Caco-2 (cell line): ENCODE measurements at regions not wholly inside any gene's neighbourhood (a gene's known extent, or its start where the extent isn't known, plus 50 kb on each side); places are given as distances from the start of the nearest gene placed in this dataset.

Experiments
- BruUV-seq: library from RNA; stranded (reverse); fragments of 400-500 nt; replicated peaks from 2 replicates; lab custom pipeline; 2021; lab: Mats Ljungman, UMichigan
- CTCF ChIA-PET: fragments of 300-600 bp; sonication (Branson Sonifier 250); formaldehyde crosslinking; loops from one replicate; lab custom pipeline; 2022; ENCODE audit warnings: antibody characterized with exemption; lab: Charles Lee
- POLR2A ChIA-PET: fragments of 300-600 bp; sonication (Branson Sonifier 250); formaldehyde crosslinking; loops from one replicate; lab custom pipeline; 2022; ENCODE audit warnings: antibody characterized with exemption; lab: Charles Lee
- DNase-seq, 2 experiments: peaks; one replicate each; pipeline versions ENCODE4 v3.0.0 to v3.0.0-alpha.2; 2020 to 2022
- H3K27me3 ChIP-seq: replicated peaks from 2 replicates; pipeline ENCODE4 v1.6.0; 2011; ENCODE audit warnings: low read length; ENCODE audit not compliant: control insufficient read depth, insufficient read depth
- H3K36me3 ChIP-seq: 2 replicates; pipeline ENCODE4 v1.5.1; 2011; ENCODE audit warnings: low read length; ENCODE audit not compliant: control insufficient read depth, insufficient read depth
- H3K4me1 ChIP-seq: fragments of 250-450 bp; sonication (Bioruptor Pico); 2 replicates; pipeline ENCODE4 v1.5.1; 2020; ENCODE audit warnings: mild to moderate bottlenecking
- H3K4me3 ChIP-seq: 2 replicates; pipeline ENCODE4 v1.5.1; 2011; ENCODE audit warnings: low read depth, mild to moderate bottlenecking, control low read depth, low read length
- H3K9me3 ChIP-seq: fragments of 250-450 bp; sonication (Bioruptor Pico); 2 replicates; pipeline ENCODE4 v1.5.1; 2020; ENCODE audit warnings: mild to moderate bottlenecking, moderate library complexity
- H3K27ac Mint-ChIP-seq: one replicate; pipeline ENCODE4 v1.8.0; 2022; ENCODE audit warnings: mixed read lengths; ENCODE audit not compliant: unreplicated experiment
- H3K27me3 Mint-ChIP-seq: one replicate; pipeline ENCODE4 v1.8.0; 2022; ENCODE audit warnings: mixed read lengths; ENCODE audit not compliant: insufficient read depth, unreplicated experiment
- H3K36me3 Mint-ChIP-seq: one replicate; pipeline ENCODE4 v1.8.0; 2022; ENCODE audit warnings: mild to moderate bottlenecking, mixed read lengths; ENCODE audit not compliant: insufficient read depth, unreplicated experiment
- H3K4me1 Mint-ChIP-seq: one replicate; pipeline ENCODE4 v1.8.0; 2022; ENCODE audit warnings: low read depth, mixed read lengths; ENCODE audit not compliant: unreplicated experiment
- H3K4me3 Mint-ChIP-seq: one replicate; pipeline ENCODE4 v1.8.0; 2022; ENCODE audit warnings: mild to moderate bottlenecking, moderate library complexity, mixed read lengths; ENCODE audit not compliant: unreplicated experiment
- H3K9me3 Mint-ChIP-seq: one replicate; pipeline ENCODE4 v1.8.0; 2022; ENCODE audit warnings: mixed read lengths; ENCODE audit not compliant: unreplicated experiment
- CTCF ChIP-seq, 2 experiments: fragments of 200-600 bp in 1 of 2; IDR thresholded peaks; 1 replicate in 1 of 2; 2 replicates in 1 of 2; pipeline versions ENCODE4 v1.5.1 to v1.8.0; 2011 to 2022; ENCODE audit warnings: antibody characterized with exemption in 1 of 2, control low read depth in 1 of 2, inconsistent platforms in 1 of 2, low read depth in 1 of 2, low read length in 1 of 2, mild to moderate bottlenecking in 1 of 2, moderate library complexity in 1 of 2; ENCODE audit not compliant: insufficient read depth in 1 of 2, severe bottlenecking in 1 of 2, unreplicated experiment in 1 of 2
- intact Hi-C: fragments of 100-400 bp; cut with micrococcal nuclease; formaldehyde crosslinking; loops from one replicate; pipeline ENCODE4 v1.10.0; 2022; ENCODE audit not compliant: unreplicated experiment

- Histone ChIP-seq H3K9me3 (no peaks in the 10 kb centered on the region), H3K36me3 (no peaks in the 10 kb centered on the region), H3K4me1 (no peaks in the 10 kb centered on the region), H3K4me3 (no peak overlapping the region), H3K27me3 (no peaks in the 10 kb centered on the region)
- TF ChIP-seq CTCF (IDR thresholded peaks at IDR 0.05; ENCODE audit: insufficient read depth in 1 of 2, low read depth in 1 of 2, low read length in 1 of 2, severe bottlenecking in 1 of 2, unreplicated experiment in 1 of 2): no peak
- intact Hi-C loops: no loop called here
- CTCF ChIA-PET: no interaction called here
- Mint-ChIP-seq H3K36me3 (no peaks in the 10 kb centered on the region), H3K27ac (no peak overlapping the region), H3K9me3 (no peaks in the 10 kb centered on the region), H3K27me3 (no peaks in the 10 kb centered on the region), H3K4me1 (no peaks in the 10 kb centered on the region), H3K4me3 (no peak overlapping the region)
- POLR2A ChIA-PET: no interaction called here
- no TSS peak for BruUV-seq
- DNase-seq: no peak
These were observed 671.7 kb upstream of the PTBP2 start for GRCh38 chr1:96049759-96050409.

- intact Hi-C loops: no loop called here
- CTCF ChIA-PET: no interaction called here
These were observed 662.3 kb upstream of the PTBP2 start for GRCh38 chr1:96059276-96059675.

GRCh38 chr1:96059736-96060135, 661.8 kb upstream of the PTBP2 start:
- CTCF ChIA-PET: no interaction called here
- no peaks in the 10 kb centered on the region for H3K9me3 ChIP-seq
- no peak overlapping the region for H3K4me3 Mint-ChIP-seq
- TF ChIP-seq CTCF (IDR thresholded peaks at IDR 0.05; ENCODE audit: insufficient read depth in 1 of 2, low read depth in 1 of 2, low read length in 1 of 2, severe bottlenecking in 1 of 2, unreplicated experiment in 1 of 2): no peak
- H3K27ac Mint-ChIP-seq: no peak overlapping the region
- H3K36me3 Mint-ChIP-seq: no peaks in the 10 kb centered on the region
- no TSS peak for BruUV-seq
- H3K27me3 Mint-ChIP-seq: no peaks in the 10 kb centered on the region
- H3K9me3 Mint-ChIP-seq: no peaks in the 10 kb centered on the region
- no peak overlapping the region for H3K4me3 ChIP-seq
- POLR2A ChIA-PET: no interaction called here
- DNase-seq: no peak
- no peaks in the 10 kb centered on the region for H3K36me3 ChIP-seq
- H3K4me1 Mint-ChIP-seq: no peaks in the 10 kb centered on the region
- no peaks in the 10 kb centered on the region for H3K4me1 ChIP-seq
- no peaks in the 10 kb centered on the region for H3K27me3 ChIP-seq
- intact Hi-C loops: no loop called here

More at GRCh38 chr1:96059276-96059675, 662.3 kb upstream of the PTBP2 start:
- Histone ChIP-seq H3K36me3 (no peaks in the 10 kb centered on the region), H3K4me1 (no peaks in the 10 kb centered on the region), H3K9me3 (no peaks in the 10 kb centered on the region), H3K4me3 (no peak overlapping the region), H3K27me3 (no peaks in the 10 kb centered on the region)
- no peak overlapping the region for H3K27ac Mint-ChIP-seq
- H3K27me3 Mint-ChIP-seq: no peaks in the 10 kb centered on the region
- BruUV-seq: no TSS peak
- no peaks in the 10 kb centered on the region for H3K4me1 Mint-ChIP-seq
- DNase-seq: no peak
- POLR2A ChIA-PET: no interaction called here
- no peaks in the 10 kb centered on the region for H3K9me3 Mint-ChIP-seq
- no peak for TF ChIP-seq CTCF (IDR thresholded peaks at IDR 0.05; ENCODE audit: insufficient read depth in 1 of 2, low read depth in 1 of 2, low read length in 1 of 2, severe bottlenecking in 1 of 2, unreplicated experiment in 1 of 2)
- no peak overlapping the region for H3K4me3 Mint-ChIP-seq
- H3K36me3 Mint-ChIP-seq: no peaks in the 10 kb centered on the region
